Psoas muscle (tissue), 7 donors: ENCODE measurements at regions not wholly inside any gene's neighbourhood (a gene's known extent, or its start where the extent isn't known, plus 50 kb on each side); places are given as distances from the start of the nearest gene placed in this dataset.

Experiments
- ATAC-seq, 4 donors: fragments of 200-7000 bp; cut with Tn5 transposase; one replicate each; pipeline ENCODE4 v1.9.1; 2020; ENCODE audit warnings: moderate library complexity in 3 of 4, mild to moderate bottlenecking in 2 of 4
- DNase-seq, 2 donors: peaks; one replicate each; pipeline ENCODE4 v3.0.0-alpha.2; 2020
- H3K27ac ChIP-seq: fragments of 200-600 bp; one replicate; pipeline ENCODE4 v1.8.0; 2022
- H3K27me3 ChIP-seq, 3 donors: fragments of 200-600 bp in 1 of 3; one replicate each; pipeline versions ENCODE4 v1.6.1 to v1.8.0; 2013 to 2022; ENCODE audit warnings: low read length in 2 of 3, mild to moderate bottlenecking in 2 of 3, moderate library complexity in 1 of 3; ENCODE audit not compliant: insufficient read depth in 3 of 3
- H3K36me3 ChIP-seq, 2 donors: fragments of 200-600 bp in 1 of 2; one replicate each; pipeline versions ENCODE4 v1.6.1 to v1.8.0; 2013 to 2022; ENCODE audit warnings: low read depth in 1 of 2, mild to moderate bottlenecking in 1 of 2, moderate library complexity in 1 of 2; ENCODE audit not compliant: insufficient read depth in 1 of 2
- H3K4me1 ChIP-seq: fragments of 200-600 bp; one replicate; pipeline ENCODE4 v1.8.0; 2022
- H3K4me3 ChIP-seq: fragments of 200-600 bp; one replicate; pipeline ENCODE4 v1.8.0; 2022; ENCODE audit warnings: mild to moderate bottlenecking
- H3K9me3 ChIP-seq: fragments of 200-600 bp; one replicate; pipeline ENCODE4 v1.8.0; 2022
- WGBS, 3 donors: extraction: QIAGEN DNeasy Blood & Tissue Kit; methylation state at CpG; one replicate each; pipeline versions ENCODE4 v1.1.6 to v1.1.7; 2013; 5-methylcytosine and 5-hydroxymethylcytosine counted together
- intact Hi-C, 2 donors: fragments of 100-400 bp; cut with DNase I; formaldehyde crosslinking; loops; one replicate each; pipeline versions ENCODE4 v1.11.0 to v1.14.2; 2022
- TF ChIP-seq, protein P1 (sequence below): fragments of 200-600 bp; IDR thresholded peaks from one replicate; pipeline ENCODE4 v1.8.0; 2022; ENCODE audit warnings: antibody characterized with exemption
- donor health status: healthy with polysubstance abuse.
- donor health status: DM: no; HTN: no; CAD: no; lungs with moderate emphysema.
- donor health status: Bipolar disorder and iron deficiency.
- donor health status: healthy.
- donor health status: DM: yes; HTN: yes; CAD: no.
- donor health status: DM: no; HTN: no; CAD: no.
- donor health status: DM: yes; HTN: yes; CAD: no.

DNA sequence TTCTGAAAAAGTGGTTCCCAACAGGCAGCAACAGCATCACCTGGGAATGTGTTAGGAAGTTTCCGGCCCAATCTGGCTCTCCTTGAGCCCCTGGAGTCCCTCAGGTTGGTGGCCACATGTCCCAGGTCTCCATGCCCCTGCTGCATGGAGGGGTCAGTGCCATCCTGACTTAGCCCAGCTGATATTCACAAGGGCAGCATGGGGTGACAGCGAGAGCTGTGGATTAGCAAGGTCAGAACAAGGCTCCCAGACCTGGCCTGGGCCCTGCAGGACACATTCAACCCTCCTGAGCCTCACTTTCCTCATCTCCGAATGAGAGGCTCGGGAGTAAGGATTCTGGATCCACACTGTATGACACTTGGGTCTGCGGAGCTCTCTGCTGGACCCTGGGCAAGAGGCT lies 243.8 kb upstream of the TLE3 start:
- DNase-seq: no peak
- no peaks in the 10 kb centered on the region for H3K36me3 ChIP-seq
- H3K27me3 ChIP-seq: peaks cover 0 to 6% (median 0%) of the 10 kb centered on the region in 3 donors
- TF ChIP-seq, protein P1, sequence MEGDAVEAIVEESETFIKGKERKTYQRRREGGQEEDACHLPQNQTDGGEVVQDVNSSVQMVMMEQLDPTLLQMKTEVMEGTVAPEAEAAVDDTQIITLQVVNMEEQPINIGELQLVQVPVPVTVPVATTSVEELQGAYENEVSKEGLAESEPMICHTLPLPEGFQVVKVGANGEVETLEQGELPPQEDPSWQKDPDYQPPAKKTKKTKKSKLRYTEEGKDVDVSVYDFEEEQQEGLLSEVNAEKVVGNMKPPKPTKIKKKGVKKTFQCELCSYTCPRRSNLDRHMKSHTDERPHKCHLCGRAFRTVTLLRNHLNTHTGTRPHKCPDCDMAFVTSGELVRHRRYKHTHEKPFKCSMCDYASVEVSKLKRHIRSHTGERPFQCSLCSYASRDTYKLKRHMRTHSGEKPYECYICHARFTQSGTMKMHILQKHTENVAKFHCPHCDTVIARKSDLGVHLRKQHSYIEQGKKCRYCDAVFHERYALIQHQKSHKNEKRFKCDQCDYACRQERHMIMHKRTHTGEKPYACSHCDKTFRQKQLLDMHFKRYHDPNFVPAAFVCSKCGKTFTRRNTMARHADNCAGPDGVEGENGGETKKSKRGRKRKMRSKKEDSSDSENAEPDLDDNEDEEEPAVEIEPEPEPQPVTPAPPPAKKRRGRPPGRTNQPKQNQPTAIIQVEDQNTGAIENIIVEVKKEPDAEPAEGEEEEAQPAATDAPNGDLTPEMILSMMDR: no peak
- no peak overlapping the region for H3K27ac ChIP-seq
- WGBS, 3 donors: 77 to 84% (median 79%) methylated on average over 5 of the region's 5 CpGs
- no peak for ATAC-seq
- intact Hi-C loops: no loop called here
- H3K4me3 ChIP-seq: no peak overlapping the region
- no peaks in the 10 kb centered on the region for H3K4me1 ChIP-seq
- H3K9me3 ChIP-seq: no peaks in the 10 kb centered on the region

DNA sequence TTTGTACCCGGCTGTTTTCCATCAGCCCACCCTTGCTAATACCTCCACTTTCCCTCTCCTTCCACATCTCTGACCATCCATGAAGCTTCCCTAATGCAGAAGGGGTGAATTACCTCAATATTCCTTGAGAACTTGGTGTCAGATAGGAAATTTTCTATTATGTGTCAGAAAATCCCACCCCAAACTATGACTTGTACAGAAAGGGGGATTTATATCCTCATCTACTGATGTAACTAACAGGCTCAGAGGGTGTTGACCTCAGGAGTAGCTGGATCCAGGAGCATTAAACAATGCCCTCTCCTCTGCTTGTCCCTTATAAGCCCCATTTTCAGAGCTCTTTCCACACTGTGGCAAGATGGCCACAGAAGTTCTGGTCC lies 242.8 kb upstream of the TLE3 start:
- H3K27me3 ChIP-seq: peaks cover 0 to 6% (median 0%) of the 10 kb centered on the region in 3 donors
- intact Hi-C loops: no loop called here
- no peak for DNase-seq
- no peaks in the 10 kb centered on the region for H3K9me3 ChIP-seq
- H3K36me3 ChIP-seq: no peaks in the 10 kb centered on the region
- H3K4me3 ChIP-seq: no peak overlapping the region
- 83 to 94% (median 83%) methylated on average over 1 of the region's 1 CpG for WGBS, 3 donors
- peak overlapping the region; percentile 34 for H3K27ac ChIP-seq
- TF ChIP-seq, protein P1: no peak
- H3K4me1 ChIP-seq: no peaks in the 10 kb centered on the region
- ATAC-seq: no peak

DNA sequence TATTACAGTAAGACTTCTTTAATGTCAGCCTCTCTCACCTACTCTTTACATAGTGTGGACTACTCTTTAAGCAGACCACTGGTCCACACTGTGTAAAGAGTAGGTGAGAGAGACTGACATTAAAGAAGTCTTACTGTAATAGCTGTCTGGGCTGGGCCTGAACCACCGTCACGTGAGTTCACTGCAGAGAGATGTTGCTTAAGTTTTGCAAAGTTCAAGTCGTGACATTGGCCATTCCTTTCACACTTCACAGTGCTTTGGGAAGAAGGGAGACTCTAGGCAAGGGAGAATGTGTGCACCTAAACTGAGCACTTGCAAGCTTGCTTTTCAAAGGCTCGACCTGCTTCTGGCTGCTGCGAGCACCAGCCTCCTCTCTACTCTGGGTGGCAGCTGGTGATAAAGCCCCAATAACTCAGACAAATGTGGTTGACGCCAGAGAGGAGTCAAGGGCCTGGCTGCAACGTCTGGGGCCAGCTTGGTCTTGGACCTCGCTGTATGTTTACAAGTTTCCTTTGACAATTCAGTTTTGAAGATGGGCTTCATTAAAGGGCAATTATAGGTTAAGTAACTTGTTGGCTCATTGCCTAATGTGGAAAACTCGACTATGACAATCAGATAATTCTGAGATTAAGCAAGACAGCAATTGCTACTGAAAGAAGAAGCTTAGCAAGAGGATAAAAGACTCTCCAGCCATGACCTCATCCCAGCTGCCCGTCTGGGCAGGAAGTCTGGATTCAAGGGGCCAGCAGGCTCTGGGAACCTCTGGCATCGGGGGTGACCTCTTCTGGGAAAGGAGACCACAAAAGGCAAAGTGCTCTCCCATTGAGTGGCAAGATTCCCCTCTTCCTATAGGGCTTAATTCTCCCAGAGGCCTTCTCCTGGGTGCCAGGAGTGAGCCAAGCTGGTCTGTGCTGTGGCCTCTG lies 242.1 kb upstream of the TLE3 start:
- intact Hi-C loops: no loop called here
- H3K27ac ChIP-seq: peak overlapping the region; percentile 34
- TF ChIP-seq, protein P1: no peak

DNA sequence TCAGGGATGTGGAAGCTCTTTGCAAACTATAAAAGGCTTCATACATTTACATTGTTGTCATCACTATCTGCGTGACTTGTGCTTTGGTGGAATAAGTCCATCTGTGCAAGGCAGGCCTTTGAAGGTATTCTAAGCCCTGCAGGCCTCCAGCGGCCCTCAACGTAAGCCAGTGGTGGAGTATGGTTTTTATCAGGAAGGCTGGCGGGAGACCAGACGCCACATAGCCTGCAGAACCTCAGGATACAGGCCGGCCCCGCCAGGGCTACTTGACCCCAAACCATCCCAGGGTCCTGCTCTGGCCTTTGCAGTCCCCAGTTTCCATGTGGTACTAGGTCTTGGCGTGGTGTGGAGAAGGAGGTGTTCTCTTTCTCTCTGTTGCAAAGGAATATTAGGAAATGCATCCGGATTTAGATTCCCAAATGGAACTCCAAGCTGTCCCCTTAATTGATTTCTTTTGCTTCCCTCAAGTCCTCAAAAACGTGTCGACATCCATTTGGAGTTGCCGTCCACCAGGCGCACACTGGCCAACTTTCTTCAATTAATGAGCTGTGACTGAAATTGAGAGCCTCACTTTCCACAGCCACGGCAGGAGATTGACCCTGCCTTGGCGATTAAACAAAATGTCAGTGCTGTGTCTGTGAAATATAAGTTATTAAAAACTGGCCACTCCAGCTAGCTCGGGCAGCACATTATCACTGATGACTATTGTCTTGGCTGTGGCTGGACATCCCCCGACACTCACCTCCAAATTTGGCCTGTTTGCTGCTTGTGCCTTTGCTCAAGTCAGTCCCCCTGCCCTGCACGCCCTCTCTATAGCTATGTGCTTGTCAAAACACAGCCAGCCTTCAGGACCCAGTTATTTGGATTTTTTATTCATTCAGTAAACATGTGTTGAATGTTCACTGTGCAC lies 239.8 kb upstream of the TLE3 start:
- no peaks in the 10 kb centered on the region for H3K9me3 ChIP-seq
- no peaks in the 10 kb centered on the region for H3K4me1 ChIP-seq
- WGBS, 3 donors: 53 to 67% (median 57%) methylated on average over 18 of the region's 18 CpGs
- peaks cover 0 to 6% (median 0%) of the 10 kb centered on the region in 3 donors for H3K27me3 ChIP-seq
- peak in 1 of 4 donors; percentile 13 for ATAC-seq
- intact Hi-C loops: no loop called here
- H3K27ac ChIP-seq: no peak overlapping the region
- no peaks in the 10 kb centered on the region for H3K36me3 ChIP-seq
- H3K4me3 ChIP-seq: no peak overlapping the region
- DNase-seq: no peak
- TF ChIP-seq, protein P1: no peak

More for the DNA sequence above, 242.1 kb upstream of the TLE3 start:
- 56 to 59% (median 56%) methylated on average over 11 of the region's 11 CpGs for WGBS, 3 donors
- H3K4me1 ChIP-seq: no peaks in the 10 kb centered on the region
- H3K27me3 ChIP-seq: peaks cover 0 to 6% (median 0%) of the 10 kb centered on the region in 3 donors
- H3K9me3 ChIP-seq: no peaks in the 10 kb centered on the region
- H3K4me3 ChIP-seq: no peak overlapping the region
- ATAC-seq (peak in 1 of 4 donors; percentile 33), DNase-seq (peak in 1 of 2 donors; percentile 51)
- no peaks in the 10 kb centered on the region for H3K36me3 ChIP-seq
